ENCODE measurements at regions not wholly inside any gene's neighbourhood (a gene's known extent, or its start where the extent isn't known, plus 50 kb on each side); places are given as distances from the start of the nearest gene placed in this dataset.

GRCh38 chr5:62705022-62705421 is 126.4 kb downstream of the LRRC70 start:
- TF ChIP-seq CTCF (IDR thresholded peaks at IDR 0.05; ENCODE audit: low read depth, low read length), result no peak
- no peak overlapping the region for H3K4me3 ChIP-seq (ENCODE audit: low read depth, low read length)

GRCh38 chr5:62702126-62702525 is 123.5 kb downstream of the LRRC70 start:
- no peak for TF ChIP-seq CTCF (IDR thresholded peaks at IDR 0.05; ENCODE audit: low read depth, low read length)
- H3K4me3 ChIP-seq (ENCODE audit: low read depth, low read length), result no peak overlapping the region

- no peak overlapping the region for H3K4me3 ChIP-seq (ENCODE audit: low read depth, low read length)
- TF ChIP-seq CTCF (IDR thresholded peaks at IDR 0.05; ENCODE audit: low read depth, low read length), result no peak
Measured at GRCh38 chr5:62701036-62701435, 122.4 kb downstream of the LRRC70 start.

- no peak for TF ChIP-seq CTCF (IDR thresholded peaks at IDR 0.05; ENCODE audit: low read depth, low read length)
- H3K4me3 ChIP-seq (ENCODE audit: low read depth, low read length), result no peak overlapping the region
Measured at GRCh38 chr5:62698756-62699155, 120.1 kb downstream of the LRRC70 start.

- no peak overlapping the region for H3K4me3 ChIP-seq (ENCODE audit: low read depth, low read length)
- no peak for TF ChIP-seq CTCF (IDR thresholded peaks at IDR 0.05; ENCODE audit: low read depth, low read length)
Measured at GRCh38 chr5:62695274-62695673, 116.7 kb downstream of the LRRC70 start.

- no peak for TF ChIP-seq CTCF (IDR thresholded peaks at IDR 0.05; ENCODE audit: low read depth, low read length)
- H3K4me3 ChIP-seq (ENCODE audit: low read depth, low read length), result no peak overlapping the region
Measured at GRCh38 chr5:62692946-62693713, 114.5 kb downstream of the LRRC70 start.

- no peak overlapping the region for H3K4me3 ChIP-seq (ENCODE audit: low read depth, low read length)
- no peak for TF ChIP-seq CTCF (IDR thresholded peaks at IDR 0.05; ENCODE audit: low read depth, low read length)
Measured at GRCh38 chr5:62691946-62692345, 113.3 kb downstream of the LRRC70 start.
